Fibroblast of villous mesenchyme (primary cell): ENCODE measurements at regions not wholly inside any gene's neighbourhood (a gene's known extent, or its start where the extent isn't known, plus 50 kb on each side); places are given as distances from the start of the nearest gene placed in this dataset.

ENCODE experiments used
- DNase-seq: peaks from one replicate; pipeline ENCODE4 v3.0.0-alpha.2; 2010; ENCODE audit warnings: low read depth
- H3K4me3 ChIP-seq: 2 replicates; pipeline ENCODE4 v1.5.1; 2011; ENCODE audit warnings: low read depth, mild to moderate bottlenecking, low read length
- TF ChIP-seq, protein P1 (sequence below): IDR thresholded peaks from 2 replicates; pipeline ENCODE4 v1.5.1; 2012; ENCODE audit warnings: low read depth, mild to moderate bottlenecking, low read length; ENCODE audit not compliant: insufficient read depth

DNA sequence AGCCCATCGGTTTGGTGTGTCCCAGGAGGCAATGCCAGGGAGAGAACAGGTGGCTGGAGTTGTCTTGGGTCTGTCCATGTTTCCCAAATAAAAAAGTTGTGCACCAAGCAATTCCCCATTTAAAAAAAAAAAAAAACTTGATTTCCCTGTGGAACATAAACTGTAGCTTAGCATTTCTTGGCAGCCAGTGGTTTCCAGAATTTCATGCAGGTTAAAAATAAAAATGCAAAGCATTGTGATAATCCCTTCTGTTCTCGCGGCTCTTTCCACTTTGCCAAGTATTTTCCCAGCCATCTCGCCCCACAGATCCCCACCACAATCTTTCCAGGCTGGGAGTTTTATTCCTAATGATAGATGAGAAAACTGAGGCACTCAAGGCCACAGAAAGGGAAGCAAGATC lies 51.4 kb upstream of the MSX1 start:
- DNase-seq, result no peak
- no peak overlapping the region for H3K4me3 ChIP-seq
- TF ChIP-seq, protein P1, sequence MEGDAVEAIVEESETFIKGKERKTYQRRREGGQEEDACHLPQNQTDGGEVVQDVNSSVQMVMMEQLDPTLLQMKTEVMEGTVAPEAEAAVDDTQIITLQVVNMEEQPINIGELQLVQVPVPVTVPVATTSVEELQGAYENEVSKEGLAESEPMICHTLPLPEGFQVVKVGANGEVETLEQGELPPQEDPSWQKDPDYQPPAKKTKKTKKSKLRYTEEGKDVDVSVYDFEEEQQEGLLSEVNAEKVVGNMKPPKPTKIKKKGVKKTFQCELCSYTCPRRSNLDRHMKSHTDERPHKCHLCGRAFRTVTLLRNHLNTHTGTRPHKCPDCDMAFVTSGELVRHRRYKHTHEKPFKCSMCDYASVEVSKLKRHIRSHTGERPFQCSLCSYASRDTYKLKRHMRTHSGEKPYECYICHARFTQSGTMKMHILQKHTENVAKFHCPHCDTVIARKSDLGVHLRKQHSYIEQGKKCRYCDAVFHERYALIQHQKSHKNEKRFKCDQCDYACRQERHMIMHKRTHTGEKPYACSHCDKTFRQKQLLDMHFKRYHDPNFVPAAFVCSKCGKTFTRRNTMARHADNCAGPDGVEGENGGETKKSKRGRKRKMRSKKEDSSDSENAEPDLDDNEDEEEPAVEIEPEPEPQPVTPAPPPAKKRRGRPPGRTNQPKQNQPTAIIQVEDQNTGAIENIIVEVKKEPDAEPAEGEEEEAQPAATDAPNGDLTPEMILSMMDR, result no peak

- no peak for DNase-seq
- TF ChIP-seq, protein P1, result no peak
- H3K4me3 ChIP-seq, result no peak overlapping the region
Measured at GRCh38 chr4:4805887-4806286, 53.6 kb upstream of the MSX1 start.

DNA sequence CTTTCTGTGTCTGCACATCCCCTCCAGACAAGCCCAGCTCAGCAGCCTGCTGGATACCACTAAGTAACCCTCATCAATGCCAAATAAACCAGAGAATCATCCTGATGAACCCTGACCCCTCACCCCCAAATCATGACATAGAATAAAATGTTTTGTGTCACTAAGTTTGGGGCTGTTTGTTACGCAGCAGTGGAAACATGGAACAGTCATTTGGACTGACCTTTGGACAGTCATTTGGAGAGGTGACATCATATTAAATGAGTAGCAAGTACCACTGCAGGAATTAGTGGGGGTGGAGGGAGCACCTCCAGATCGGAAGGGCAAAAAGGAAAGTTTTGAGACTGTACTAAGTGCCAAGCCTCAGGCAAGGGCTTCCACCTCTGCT lies 55.6 kb upstream of the MSX1 start:
- TF ChIP-seq, protein P1, result no peak
- DNase-seq, result no peak
- H3K4me3 ChIP-seq, result no peak overlapping the region

DNA sequence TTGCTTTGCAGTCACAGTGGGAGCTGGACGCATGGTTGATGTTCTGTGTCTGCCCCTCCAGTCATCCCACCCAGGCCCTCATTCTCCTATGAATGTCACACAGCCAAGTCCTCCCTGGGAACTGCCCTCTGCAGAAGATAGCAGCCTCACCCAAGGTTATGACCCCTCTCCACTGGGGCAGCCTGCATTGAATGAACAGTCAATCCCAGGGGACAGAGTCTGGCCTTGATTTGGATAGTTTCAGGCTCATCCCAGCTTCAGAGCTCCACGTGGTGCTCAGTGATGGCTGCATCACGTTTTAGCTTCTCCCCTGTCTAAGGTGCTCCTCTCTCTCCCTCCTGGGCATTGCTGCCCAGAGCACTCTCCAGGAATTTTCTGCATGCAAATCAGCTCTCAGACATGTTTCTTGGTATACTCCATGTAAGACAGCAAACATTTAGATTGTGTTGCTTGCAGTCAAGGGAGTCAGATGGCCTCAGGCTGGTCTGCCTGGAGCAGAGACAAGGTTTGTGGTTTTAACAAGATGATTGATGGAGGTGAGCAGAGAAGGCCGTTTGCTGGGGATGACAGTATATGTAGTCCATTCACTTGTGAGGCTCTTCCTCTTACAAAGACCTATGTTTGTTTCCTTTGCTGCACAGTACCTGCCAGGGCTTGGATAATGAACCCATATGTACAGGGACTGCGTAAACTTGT lies 56.1 kb upstream of the MSX1 start:
- DNase-seq, result no peak
- H3K4me3 ChIP-seq, result no peak overlapping the region
- TF ChIP-seq, protein P1, result no peak

DNA sequence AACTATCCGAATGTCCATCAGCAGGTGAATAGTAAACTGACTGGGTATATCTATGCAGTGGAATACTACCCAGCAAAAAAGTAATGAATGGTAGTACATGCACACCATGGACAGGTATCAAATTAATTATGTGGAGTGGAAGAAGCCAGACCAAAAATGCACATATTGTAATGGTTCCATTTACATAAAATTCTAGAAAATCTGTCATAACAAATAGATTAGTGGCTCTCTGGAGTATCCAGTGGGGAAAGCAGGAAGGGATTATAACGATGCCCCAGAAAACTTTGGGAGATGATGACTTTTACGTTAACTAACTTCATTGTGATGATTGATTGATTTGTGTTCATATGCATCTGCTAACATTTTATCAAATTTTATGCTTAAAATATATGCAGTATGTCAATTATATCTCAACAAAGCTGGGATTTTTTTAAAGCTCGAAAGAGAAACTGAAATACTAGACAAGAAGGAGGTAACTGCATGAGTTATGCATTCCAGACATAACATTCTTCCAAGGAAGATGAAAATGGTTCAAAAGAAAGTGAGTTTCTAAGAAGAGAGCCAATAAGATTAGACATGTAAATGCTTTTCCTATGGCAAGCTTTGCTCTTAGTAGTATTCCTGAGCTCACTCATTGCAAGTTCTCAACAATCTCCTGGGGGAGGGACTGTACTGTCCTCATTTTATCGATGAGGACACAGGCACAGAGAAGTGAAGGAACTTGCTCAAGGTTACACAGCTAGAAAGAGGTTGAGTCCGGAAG lies 58.6 kb upstream of the MSX1 start:
- DNase-seq, result peak; percentile 8
- TF ChIP-seq, protein P1, result no peak
- no peak overlapping the region for H3K4me3 ChIP-seq

DNA sequence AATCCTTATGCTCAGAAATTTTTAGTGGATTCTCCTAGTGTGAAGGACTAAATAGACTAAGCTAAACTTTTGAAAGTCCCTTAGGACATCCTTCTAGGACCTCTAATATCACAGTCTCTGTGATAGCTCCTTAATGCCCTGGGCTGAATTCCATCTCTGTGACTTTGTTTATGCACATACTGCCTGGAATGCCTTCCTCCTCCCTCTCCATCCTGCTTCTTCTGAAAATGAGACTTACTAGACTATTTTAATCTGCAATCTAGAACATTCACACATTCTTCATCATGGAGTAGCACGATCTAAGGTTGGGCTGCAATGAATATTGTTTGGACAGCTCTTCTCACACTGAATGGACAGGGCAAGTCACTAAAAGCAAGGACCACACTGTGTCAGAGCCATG lies 65.0 kb upstream of the MSX1 start:
- H3K4me3 ChIP-seq, result no peak overlapping the region
- no peak for DNase-seq
- TF ChIP-seq, protein P1, result no peak
